IMR-90 (cell line): ENCODE measurements at regions not wholly inside any gene's neighbourhood (a gene's known extent, or its start where the extent isn't known, plus 50 kb on each side); places are given as distances from the start of the nearest gene placed in this dataset.

Experiments used
- ATAC-seq: fragments of 200-7000 bp; cut with Tn5 transposase; 2 replicates; pipeline ENCODE4 v1.9.1; 2020; ENCODE audit warnings: low read depth, mild to moderate bottlenecking, moderate library complexity
- BruUV-seq: library from RNA; stranded (reverse); fragments of 400-500 nt; replicated peaks from 2 replicates; lab custom pipeline; 2021; lab: Mats Ljungman, UMichigan
- CTCF ChIA-PET: fragments of 300-600 bp; formaldehyde crosslinking; extraction: SDS; loops from one replicate; lab custom pipeline; 2021; ENCODE audit warnings: antibody characterized with exemption; lab: Yijun Ruan, JAX
- POLR2A ChIA-PET: fragments of 300-600 bp; sonication (Branson Sonifier 250); formaldehyde crosslinking; loops from one replicate; lab custom pipeline; 2022; ENCODE audit warnings: antibody characterized with exemption; ENCODE audit not compliant: unreplicated experiment; lab: Charles Lee
- DNase-seq: peaks from one replicate; pipeline ENCODE4 v3.0.0; 2013
- H2AFZ ChIP-seq: replicated peaks from 2 replicates; pipeline ENCODE3; 2013; ENCODE audit warnings: low read length, mild to moderate bottlenecking; ENCODE audit not compliant: poor library complexity
- H2AK5ac ChIP-seq: 2 replicates; pipeline ENCODE4 v1.6.1; 2013; ENCODE audit warnings: low read depth, low read length, inconsistent platforms
- H2AK9ac ChIP-seq: replicated peaks from 2 replicates; pipeline ENCODE3; 2013; ENCODE audit warnings: mild to moderate bottlenecking, low read depth, low read length, moderate library complexity; ENCODE audit not compliant: poor library complexity
- H2BK120ac ChIP-seq: 2 replicates; pipeline ENCODE4 v1.6.1; 2013; ENCODE audit warnings: low read depth, low read length, inconsistent platforms
- H2BK15ac ChIP-seq: 3 replicates; pipeline ENCODE4 v1.6.1; 2013; ENCODE audit warnings: low read depth, low read length, inconsistent platforms
- H2BK20ac ChIP-seq: 2 replicates; pipeline ENCODE4 v1.6.1; 2013; ENCODE audit warnings: low read depth, mild to moderate bottlenecking, inconsistent platforms, low read length, moderate library complexity
- H2BK5ac ChIP-seq: 2 replicates; pipeline ENCODE4 v1.6.1; 2013; ENCODE audit warnings: mild to moderate bottlenecking, low read depth, low read length, inconsistent platforms; ENCODE audit not compliant: poor library complexity, severe bottlenecking
- H3K14ac ChIP-seq: replicated peaks from 2 replicates; pipeline ENCODE4 v1.6.1; 2013; ENCODE audit warnings: low read depth, low read length, inconsistent platforms
- H3K18ac ChIP-seq: 2 replicates; pipeline ENCODE4 v1.6.1; 2013; ENCODE audit warnings: low read depth, low read length, control low read depth
- H3K23ac ChIP-seq: 2 replicates; pipeline ENCODE4 v1.6.1; 2013; ENCODE audit warnings: low read depth, low read length, inconsistent platforms
- H3K27ac ChIP-seq: 2 replicates; pipeline ENCODE4 v1.5.1; 2013; ENCODE audit warnings: mild to moderate bottlenecking, control low read depth, low read length; ENCODE audit not compliant: insufficient read depth
- H3K27me3 ChIP-seq: 2 replicates; pipeline ENCODE4 v1.6.1; 2013; ENCODE audit warnings: low read length; ENCODE audit not compliant: control insufficient read depth, insufficient read depth
- H3K36me3 ChIP-seq: 2 replicates; pipeline ENCODE4 v1.6.1; 2013; ENCODE audit warnings: low read length, mixed read lengths; ENCODE audit not compliant: control insufficient read depth, insufficient read depth
- H3K4ac ChIP-seq: 2 replicates; pipeline ENCODE4 v1.6.1; 2013; ENCODE audit warnings: low read depth, low read length, inconsistent platforms
- H3K4me1 ChIP-seq: 2 replicates; pipeline ENCODE4 v1.6.1; 2013; ENCODE audit warnings: low read length, mixed read lengths; ENCODE audit not compliant: control insufficient read depth, insufficient read depth
- H3K4me2 ChIP-seq: 2 replicates; pipeline ENCODE4 v1.6.1; 2013; ENCODE audit warnings: low read depth, mild to moderate bottlenecking, control low read depth, low read length, moderate library complexity
- H3K4me3 ChIP-seq: 2 replicates; pipeline ENCODE4 v1.5.1; 2013; ENCODE audit warnings: low read depth, mild to moderate bottlenecking, control low read depth, low read length, moderate library complexity; ENCODE audit not compliant: insufficient read depth
- H3K56ac ChIP-seq: 2 replicates; pipeline ENCODE4 v1.6.1; 2013; ENCODE audit warnings: low read length, inconsistent platforms; ENCODE audit not compliant: insufficient read depth; ENCODE audit errors: extremely low read depth
- H3K79me1 ChIP-seq, 2 experiments: 2 replicates each; pipeline ENCODE4 v1.6.1; 2013; ENCODE audit warnings: low read length in 2 of 2, inconsistent platforms in 1 of 2, low read depth in 1 of 2
- H3K9ac ChIP-seq: 2 replicates; pipeline ENCODE4 v1.6.1; 2013; ENCODE audit warnings: low read depth, low read length, control low read depth
- H3K9me1 ChIP-seq: 2 replicates; pipeline ENCODE4 v1.6.1; 2013; ENCODE audit warnings: low read length, inconsistent platforms; ENCODE audit not compliant: insufficient read depth
- H3K9me3 ChIP-seq: 2 replicates; pipeline ENCODE4 v1.6.1; 2013; ENCODE audit warnings: low read length; ENCODE audit not compliant: control insufficient read depth, insufficient read depth
- H4K20me1 ChIP-seq: 2 replicates; pipeline ENCODE4 v1.6.1; 2013; ENCODE audit warnings: low read length, inconsistent platforms; ENCODE audit not compliant: insufficient read depth
- H4K5ac ChIP-seq: 2 replicates; pipeline ENCODE4 v1.6.1; 2013; ENCODE audit warnings: mild to moderate bottlenecking, low read depth, low read length, control low read depth
- H4K8ac ChIP-seq, 2 experiments: 2 replicates each; pipeline ENCODE4 v1.6.1; 2013; ENCODE audit warnings: low read depth in 2 of 2, low read length in 2 of 2, control low read depth in 1 of 2, inconsistent platforms in 1 of 2
- H4K91ac ChIP-seq: 2 replicates; pipeline ENCODE4 v1.6.1; 2013; ENCODE audit warnings: low read depth, low read length, inconsistent platforms; ENCODE audit not compliant: insufficient read depth
- BHLHE40 ChIP-seq: fragments of 150-350 bp; IDR thresholded peaks from 2 replicates; pipeline ENCODE4 v1.6.1; 2016; ENCODE audit warnings: mild to moderate bottlenecking, low read depth, low read length
- MXI1 ChIP-seq: IDR thresholded peaks from 2 replicates; pipeline ENCODE4 v1.6.1; 2012; ENCODE audit warnings: low read depth, mild to moderate bottlenecking, low read length, moderate library complexity, borderline replicate concordance
- NFE2L2 ChIP-seq: fragments of 150-350 bp; IDR thresholded peaks from 2 replicates; pipeline ENCODE4 v1.6.1; 2016; ENCODE audit warnings: low read depth, mild to moderate bottlenecking, low read length
- RCOR1 ChIP-seq: IDR thresholded peaks from 2 replicates; pipeline ENCODE4 v1.6.1; 2012; ENCODE audit warnings: mild to moderate bottlenecking, low read length, improper control_type of control experiment; ENCODE audit not compliant: insufficient replicate concordance
- WGBS, 2 experiments: methylation state at CpG; one replicate each; pipeline versions ENCODE4 v1.1.5 to v1.1.7; 2013; ENCODE audit warnings: missing lambda C conversion rate in 2 of 2; ENCODE audit not compliant: insufficient read length in 1 of 2; ENCODE audit errors: extremely low coverage in 2 of 2; 5-methylcytosine and 5-hydroxymethylcytosine counted together
- dilution Hi-C: fragments of 300-500 bp; cut with HindIII; formaldehyde crosslinking; loops from one replicate; pipeline ENCODE4 v1.14.3; 2018; ENCODE audit warnings: low sequenced_read_pairs; ENCODE audit not compliant: unreplicated experiment
- in situ Hi-C: fragments of 300-500 bp; cut with MboI; formaldehyde crosslinking; loops from 3 replicates; pipeline ENCODE4 v1.14.3; 2019; ENCODE audit warnings: low sequenced_read_pairs, inconsistent platforms, mixed read lengths
- intact Hi-C: fragments of 100-400 bp; cut with micrococcal nuclease; formaldehyde crosslinking; loops from 2 replicates; pipeline ENCODE4 v1.10.0; 2022
- TF ChIP-seq, protein P1 (sequence below): fragments of 150-350 bp; IDR thresholded peaks from 2 replicates; pipeline ENCODE4 v1.6.1; 2017; ENCODE audit warnings: mild to moderate bottlenecking, antibody characterized with exemption, low read length, low read depth
- TF ChIP-seq, protein P2 (sequence below): conservative IDR thresholded peaks from 2 replicates; pipeline ENCODE4 v1.5.1; 2012; ENCODE audit warnings: mild to moderate bottlenecking, low read depth, low read length, improper control_type of control experiment

DNA sequence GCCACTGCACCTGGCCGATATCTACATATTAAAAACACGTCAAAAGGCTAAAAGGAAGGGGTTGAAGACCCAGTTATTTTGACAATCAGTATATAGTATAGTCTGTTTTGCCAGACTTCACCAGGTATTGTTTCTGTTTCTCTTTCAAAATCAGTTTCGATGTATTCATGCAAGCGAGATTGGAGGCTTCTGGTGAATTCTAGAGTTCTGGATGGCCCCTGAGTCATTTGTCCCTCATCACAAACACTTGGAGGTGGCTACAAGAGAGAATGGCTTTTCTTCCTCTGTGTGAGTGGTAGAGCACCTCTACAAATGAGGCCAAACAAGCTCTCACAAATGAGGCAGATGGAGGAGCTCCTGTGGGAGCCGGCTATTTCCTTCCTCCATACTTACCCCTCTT lies 68.6 kb upstream of the ADGRG2 start:
- no peaks in the 10 kb centered on the region for H3K79me1 ChIP-seq
- TF ChIP-seq, protein P1, sequence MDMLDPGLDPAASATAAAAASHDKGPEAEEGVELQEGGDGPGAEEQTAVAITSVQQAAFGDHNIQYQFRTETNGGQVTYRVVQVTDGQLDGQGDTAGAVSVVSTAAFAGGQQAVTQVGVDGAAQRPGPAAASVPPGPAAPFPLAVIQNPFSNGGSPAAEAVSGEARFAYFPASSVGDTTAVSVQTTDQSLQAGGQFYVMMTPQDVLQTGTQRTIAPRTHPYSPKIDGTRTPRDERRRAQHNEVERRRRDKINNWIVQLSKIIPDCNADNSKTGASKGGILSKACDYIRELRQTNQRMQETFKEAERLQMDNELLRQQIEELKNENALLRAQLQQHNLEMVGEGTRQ: no peak
- TF ChIP-seq, protein P2, sequence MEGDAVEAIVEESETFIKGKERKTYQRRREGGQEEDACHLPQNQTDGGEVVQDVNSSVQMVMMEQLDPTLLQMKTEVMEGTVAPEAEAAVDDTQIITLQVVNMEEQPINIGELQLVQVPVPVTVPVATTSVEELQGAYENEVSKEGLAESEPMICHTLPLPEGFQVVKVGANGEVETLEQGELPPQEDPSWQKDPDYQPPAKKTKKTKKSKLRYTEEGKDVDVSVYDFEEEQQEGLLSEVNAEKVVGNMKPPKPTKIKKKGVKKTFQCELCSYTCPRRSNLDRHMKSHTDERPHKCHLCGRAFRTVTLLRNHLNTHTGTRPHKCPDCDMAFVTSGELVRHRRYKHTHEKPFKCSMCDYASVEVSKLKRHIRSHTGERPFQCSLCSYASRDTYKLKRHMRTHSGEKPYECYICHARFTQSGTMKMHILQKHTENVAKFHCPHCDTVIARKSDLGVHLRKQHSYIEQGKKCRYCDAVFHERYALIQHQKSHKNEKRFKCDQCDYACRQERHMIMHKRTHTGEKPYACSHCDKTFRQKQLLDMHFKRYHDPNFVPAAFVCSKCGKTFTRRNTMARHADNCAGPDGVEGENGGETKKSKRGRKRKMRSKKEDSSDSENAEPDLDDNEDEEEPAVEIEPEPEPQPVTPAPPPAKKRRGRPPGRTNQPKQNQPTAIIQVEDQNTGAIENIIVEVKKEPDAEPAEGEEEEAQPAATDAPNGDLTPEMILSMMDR: no peak
- TF ChIP-seq BHLHE40: no peak
- no peak for TF ChIP-seq RCOR1
- no peak for TF ChIP-seq NFE2L2
- TF ChIP-seq MXI1: no peak
- H3K23ac ChIP-seq: no peak overlapping the region
- in situ Hi-C loops (no loop called here), dilution Hi-C loops (no loop called here), intact Hi-C loops (no loop called here)
- H4K91ac ChIP-seq: no peak overlapping the region
- no peak overlapping the region for H2BK20ac ChIP-seq
- no peak overlapping the region for H3K56ac ChIP-seq
- no peaks in the 10 kb centered on the region for H3K36me3 ChIP-seq
- no peak overlapping the region for H2BK15ac ChIP-seq
- H3K4ac ChIP-seq: no peak overlapping the region
- no peaks in the 10 kb centered on the region for H4K20me1 ChIP-seq
- no peak overlapping the region for H4K8ac ChIP-seq
- H3K14ac ChIP-seq: no peak overlapping the region
- no peak overlapping the region for H2AK5ac ChIP-seq
- no peak overlapping the region for H3K9ac ChIP-seq
- H2BK5ac ChIP-seq: no peak overlapping the region
- no peak overlapping the region for H3K4me2 ChIP-seq
- no TSS peak for BruUV-seq
- H3K27ac ChIP-seq: no peak overlapping the region
- no peak overlapping the region for H4K5ac ChIP-seq
- no peaks in the 10 kb centered on the region for H3K27me3 ChIP-seq
- DNase-seq: no peak
- H2AK9ac ChIP-seq: no peak overlapping the region
- no peak overlapping the region for H3K18ac ChIP-seq
- H2BK120ac ChIP-seq: no peak overlapping the region
- no peak overlapping the region for H3K4me3 ChIP-seq
- CTCF ChIA-PET: no interaction called here
- no peaks in the 10 kb centered on the region for H3K9me1 ChIP-seq
- H3K4me1 ChIP-seq: no peaks in the 10 kb centered on the region
- POLR2A ChIA-PET: no interaction called here
- ATAC-seq: no peak
- H3K9me3 ChIP-seq: no peaks in the 10 kb centered on the region
- no peak overlapping the region for H2AFZ ChIP-seq
- no CpG with 5 or more reads among the region's 5 CpGs for WGBS, 2 experiments
